SU-DHL-6 (cell line): ENCODE measurements at regions not wholly inside any gene's neighbourhood (a gene's known extent, or its start where the extent isn't known, plus 50 kb on each side); places are given as distances from the start of the nearest gene placed in this dataset.
"Not testable (repeated sequence)": the region's sequence is repeated elsewhere in the genome, so short reads cannot be mapped to it uniquely, and the experiment has no call there.

Experiments used
- H2AFZ ChIP-seq: fragments of 200-600 bp; sonication (generic); 2 replicates; pipeline ENCODE4 v1.6.1; 2014; ENCODE audit warnings: low read depth, mild to moderate bottlenecking, moderate library complexity, mixed read lengths, antibody characterized with exemption, low read length; ENCODE audit not compliant: severe bottlenecking
- H3F3A ChIP-seq: fragments of 200-600 bp; shearing (Covaris generic); 2 replicates; pipeline ENCODE4 v1.6.0; 2016; ENCODE audit warnings: antibody characterized with exemption, mild to moderate bottlenecking; ENCODE audit not compliant: insufficient read depth
- H3K27ac ChIP-seq: fragments of 200-600 bp; sonication (generic); 2 replicates; pipeline ENCODE4 v1.5.1; 2016; ENCODE audit warnings: low read depth, mild to moderate bottlenecking, low read length, moderate library complexity, mixed read lengths
- H3K27me3 ChIP-seq: fragments of 200-600 bp; sonication (generic), shearing (Covaris generic); 2 replicates; pipeline ENCODE4 v1.6.0; 2014; ENCODE audit warnings: mild to moderate bottlenecking, low read length
- H3K36me3 ChIP-seq: fragments of 200-600 bp; sonication (generic); 2 replicates; pipeline ENCODE4 v1.6.1; 2014; ENCODE audit warnings: mild to moderate bottlenecking, low read length, mixed read lengths
- H3K4me2 ChIP-seq: fragments of 300-600, 200-600 bp; shearing (Covaris generic), sonication (generic); 2 replicates; pipeline ENCODE4 v1.6.0; 2014; ENCODE audit warnings: low read length, low read depth, mild to moderate bottlenecking; ENCODE audit not compliant: poor library complexity, severe bottlenecking
- H3K4me3 ChIP-seq: fragments of 200-600 bp; sonication (generic); 2 replicates; pipeline ENCODE4 v1.5.1; 2014; ENCODE audit warnings: antibody characterized with exemption, low read length, mild to moderate bottlenecking, mixed read lengths; ENCODE audit not compliant: insufficient read depth, poor library complexity, severe bottlenecking
- H3K79me2 ChIP-seq: fragments of 200-600 bp; sonication (generic); 2 replicates; pipeline ENCODE4 v1.6.1; 2014; ENCODE audit warnings: mild to moderate bottlenecking, low read length, moderate library complexity; ENCODE audit not compliant: insufficient read depth
- H3K9ac ChIP-seq: fragments of 200-600 bp; sonication (generic); 2 replicates; pipeline ENCODE4 v1.7.0; 2014; ENCODE audit warnings: mild to moderate bottlenecking, low read length
- H3K9me2 ChIP-seq: fragments of 200-600 bp; sonication (generic); replicated peaks from 2 replicates; pipeline ENCODE4 v1.6.1; 2014; ENCODE audit warnings: low read length; ENCODE audit not compliant: insufficient read depth
- H3K9me3 ChIP-seq: fragments of 200-600 bp; sonication (generic); 2 replicates; pipeline ENCODE4 v1.6.1; 2014; ENCODE audit warnings: low read length, mixed read lengths; ENCODE audit not compliant: insufficient read depth
- H4K20me1 ChIP-seq: fragments of 200-600 bp; sonication (generic); 2 replicates; pipeline ENCODE4 v1.6.1; 2014; ENCODE audit warnings: low read depth, mild to moderate bottlenecking, antibody characterized with exemption, low read length, moderate library complexity, mixed read lengths
- EZH2phosphoT487 ChIP-seq: fragments of 200-600 bp; sonication (generic), shearing (Covaris generic); conservative IDR thresholded peaks from 2 replicates; pipeline ENCODE4 v1.6.1; 2018; ENCODE audit warnings: mild to moderate bottlenecking, antibody characterized with exemption, low read length, moderate library complexity, mixed read lengths
- TF ChIP-seq, protein P1 (sequence below): fragments of 200-600 bp; sonication (generic); IDR thresholded peaks from one replicate; pipeline ENCODE4 v1.5.1; 2017; ENCODE audit warnings: antibody characterized with exemption, mild to moderate bottlenecking, low read length, moderate library complexity; ENCODE audit not compliant: insufficient read depth, poor library complexity, severe bottlenecking

DNA sequence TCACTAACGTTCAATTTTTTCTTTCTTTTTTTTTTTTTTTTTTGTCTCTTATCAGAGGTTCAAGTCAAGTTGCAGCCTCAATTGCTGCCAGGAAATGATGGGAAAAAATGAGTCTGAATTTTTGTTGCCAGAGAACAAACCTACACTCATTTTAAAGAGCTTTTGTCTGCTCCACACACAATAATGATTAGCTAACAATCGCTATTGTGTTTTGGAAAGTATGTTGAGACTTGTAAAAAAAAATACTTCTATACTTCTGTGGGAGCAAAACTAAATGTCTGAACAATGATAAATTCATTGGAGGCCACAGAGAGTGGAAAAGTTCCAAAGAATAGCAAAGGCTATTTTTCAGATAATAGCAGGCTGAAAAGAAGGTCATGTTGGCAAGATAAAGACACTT lies 176.3 kb upstream of the LMCD1 start:
- H3K4me2 ChIP-seq: no peak overlapping the region
- H3K27me3 ChIP-seq: no peaks in the 10 kb centered on the region
- H3K9ac ChIP-seq: no peak overlapping the region
- H3K9me3 ChIP-seq: no peaks in the 10 kb centered on the region
- no peaks in the 10 kb centered on the region for H3K79me2 ChIP-seq
- no peaks in the 10 kb centered on the region for H3K9me2 ChIP-seq
- H3K4me3 ChIP-seq: no peak overlapping the region
- H4K20me1 ChIP-seq: no peaks in the 10 kb centered on the region
- no peaks in the 10 kb centered on the region for H3K36me3 ChIP-seq
- no peaks in the 10 kb centered on the region for H3F3A ChIP-seq
- H3K27ac ChIP-seq: no peak overlapping the region
- H2AFZ ChIP-seq: no peak overlapping the region
- TF ChIP-seq EZH2phosphoT487: no peak
- TF ChIP-seq, protein P1, sequence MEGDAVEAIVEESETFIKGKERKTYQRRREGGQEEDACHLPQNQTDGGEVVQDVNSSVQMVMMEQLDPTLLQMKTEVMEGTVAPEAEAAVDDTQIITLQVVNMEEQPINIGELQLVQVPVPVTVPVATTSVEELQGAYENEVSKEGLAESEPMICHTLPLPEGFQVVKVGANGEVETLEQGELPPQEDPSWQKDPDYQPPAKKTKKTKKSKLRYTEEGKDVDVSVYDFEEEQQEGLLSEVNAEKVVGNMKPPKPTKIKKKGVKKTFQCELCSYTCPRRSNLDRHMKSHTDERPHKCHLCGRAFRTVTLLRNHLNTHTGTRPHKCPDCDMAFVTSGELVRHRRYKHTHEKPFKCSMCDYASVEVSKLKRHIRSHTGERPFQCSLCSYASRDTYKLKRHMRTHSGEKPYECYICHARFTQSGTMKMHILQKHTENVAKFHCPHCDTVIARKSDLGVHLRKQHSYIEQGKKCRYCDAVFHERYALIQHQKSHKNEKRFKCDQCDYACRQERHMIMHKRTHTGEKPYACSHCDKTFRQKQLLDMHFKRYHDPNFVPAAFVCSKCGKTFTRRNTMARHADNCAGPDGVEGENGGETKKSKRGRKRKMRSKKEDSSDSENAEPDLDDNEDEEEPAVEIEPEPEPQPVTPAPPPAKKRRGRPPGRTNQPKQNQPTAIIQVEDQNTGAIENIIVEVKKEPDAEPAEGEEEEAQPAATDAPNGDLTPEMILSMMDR: no peak

DNA sequence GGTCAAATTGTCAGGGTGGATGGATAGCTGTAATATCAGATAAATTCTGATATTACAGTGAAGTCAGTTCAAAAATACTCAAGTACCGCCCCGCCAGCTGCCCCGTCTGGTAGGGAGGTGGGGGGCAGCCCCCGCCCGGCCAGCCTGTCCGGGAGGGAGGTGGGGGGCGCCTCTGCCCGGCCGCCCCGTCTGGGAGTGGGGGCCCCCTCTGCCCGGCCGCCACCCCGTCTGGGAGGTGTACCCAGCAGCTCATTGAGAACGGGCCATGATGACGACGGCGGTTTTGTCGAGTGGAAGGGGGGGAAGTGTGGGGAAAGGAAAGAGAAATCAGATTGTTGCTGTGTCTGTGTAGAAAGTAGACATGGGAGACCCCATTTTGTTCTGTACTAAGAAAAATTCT lies 175.8 kb upstream of the LMCD1 start:
- not testable (repeated sequence) for H3K79me2 ChIP-seq, H3F3A ChIP-seq, H2AFZ ChIP-seq, H3K27ac ChIP-seq, H3K4me3 ChIP-seq, H3K9me3 ChIP-seq, H4K20me1 ChIP-seq, H3K36me3 ChIP-seq, H3K9me2 ChIP-seq, H3K4me2 ChIP-seq, H3K27me3 ChIP-seq, H3K9ac ChIP-seq

DNA sequence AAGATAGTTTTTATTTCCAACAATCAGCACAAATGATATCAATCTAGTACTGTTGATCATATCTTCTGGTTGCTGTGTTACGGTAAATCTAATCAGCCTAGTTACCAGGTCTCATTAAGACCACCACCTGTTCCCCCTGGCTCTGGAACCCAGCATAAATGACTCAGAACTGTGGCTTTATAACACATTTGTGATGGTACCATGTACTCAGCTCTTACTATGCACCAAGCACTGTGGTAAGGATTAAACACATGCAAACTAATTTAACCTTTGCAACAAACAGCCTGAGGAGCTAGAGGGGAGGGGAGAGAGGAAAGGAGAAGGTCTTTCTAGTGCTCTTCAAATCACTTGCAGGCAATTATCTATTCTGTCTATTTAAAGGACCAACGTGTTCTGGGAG lies 173.9 kb upstream of the LMCD1 start:
- Histone ChIP-seq H4K20me1 (no peaks in the 10 kb centered on the region), H3F3A (no peaks in the 10 kb centered on the region), H3K9me3 (no peaks in the 10 kb centered on the region), H3K79me2 (no peaks in the 10 kb centered on the region), H3K4me3 (no peak overlapping the region), H2AFZ (no peak overlapping the region), H3K9me2 (no peaks in the 10 kb centered on the region), H3K9ac (no peak overlapping the region), H3K27me3 (no peaks in the 10 kb centered on the region), H3K36me3 (no peaks in the 10 kb centered on the region), H3K27ac (no peak overlapping the region), H3K4me2 (no peak overlapping the region)
- no peak for TF ChIP-seq EZH2phosphoT487
- TF ChIP-seq, protein P1: no peak

- H3K9me2 ChIP-seq: no peaks in the 10 kb centered on the region
- H3K27ac ChIP-seq: no peak overlapping the region
- H2AFZ ChIP-seq: no peak overlapping the region
- TF ChIP-seq, protein P1: no peak
- no peak for TF ChIP-seq EZH2phosphoT487
- H3K9me3 ChIP-seq: no peaks in the 10 kb centered on the region
- H4K20me1 ChIP-seq: no peaks in the 10 kb centered on the region
- H3K4me2 ChIP-seq: no peak overlapping the region
- H3K27me3 ChIP-seq: no peaks in the 10 kb centered on the region
- no peaks in the 10 kb centered on the region for H3K79me2 ChIP-seq
- H3K36me3 ChIP-seq: no peaks in the 10 kb centered on the region
- H3K9ac ChIP-seq: no peak overlapping the region
- H3K4me3 ChIP-seq: no peak overlapping the region
- no peaks in the 10 kb centered on the region for H3F3A ChIP-seq
These were observed 172.7 kb upstream of the LMCD1 start for GRCh38 chr3:8328967-8329366.
